NCI-H1436 (cell line): ENCODE measurements at regions not wholly inside any gene's neighbourhood (a gene's known extent, or its start where the extent isn't known, plus 50 kb on each side); places are given as distances from the start of the nearest gene placed in this dataset.

ENCODE experiments used
- DNase-seq: peaks from one replicate; lab custom pipeline; 2025; lab: John Stamatoyannopoulos, UW

DNA sequence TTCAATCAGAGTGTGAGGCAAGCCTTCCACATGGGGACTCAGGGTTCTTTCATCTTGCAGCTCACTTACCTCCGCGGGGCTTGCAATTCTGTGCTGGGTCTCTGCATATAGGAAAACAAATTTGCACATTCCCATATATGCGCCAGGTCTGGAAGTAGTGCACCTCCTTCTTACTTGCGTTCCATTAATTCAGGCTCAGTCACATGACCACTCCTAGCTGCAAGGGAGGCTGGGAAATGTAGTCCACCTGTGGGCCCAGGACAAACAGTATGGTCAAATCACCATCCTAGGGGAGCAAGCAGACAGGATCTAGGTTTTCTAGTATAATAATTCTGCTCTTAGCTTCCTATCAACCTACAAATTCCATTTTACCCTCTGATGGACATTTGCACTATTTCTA is 160.4 kb downstream of the AACS start:
- no peak for DNase-seq

DNA sequence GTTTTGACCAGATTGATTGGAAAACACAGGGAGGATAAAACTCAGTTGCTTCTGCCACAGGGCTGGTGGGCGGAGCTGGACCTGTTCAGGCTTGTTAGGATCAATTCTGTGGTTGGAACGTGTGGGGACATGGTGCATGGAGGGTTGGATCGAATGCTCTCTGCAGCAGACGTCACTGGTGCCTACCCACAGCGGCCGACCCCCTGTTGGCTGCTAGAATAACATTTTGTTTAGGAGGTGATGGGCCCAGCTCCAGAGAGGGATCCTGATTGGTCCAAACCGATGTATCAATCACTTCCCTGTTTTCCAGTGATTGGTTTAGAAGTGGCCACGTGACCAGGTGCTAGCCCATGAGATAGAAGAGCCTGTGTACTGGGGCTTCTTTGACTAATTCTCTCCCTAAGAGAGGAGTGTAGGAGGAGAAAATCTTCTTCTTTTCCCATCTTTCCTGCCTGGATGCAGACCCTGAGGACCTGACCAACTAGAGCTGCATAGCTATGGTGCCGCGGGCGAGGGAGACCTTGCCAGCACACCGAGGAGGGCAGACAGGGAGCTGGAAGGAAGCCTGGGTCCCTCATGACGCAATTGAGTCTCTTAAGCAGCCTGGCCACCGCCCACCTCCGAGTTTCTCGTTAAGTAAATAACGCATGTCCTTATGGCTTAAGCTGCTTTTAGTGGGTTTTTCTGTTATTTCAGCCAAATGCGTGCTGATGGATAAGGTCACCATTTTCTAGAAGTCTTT is 163.5 kb downstream of the AACS start:
- no peak for DNase-seq

DNA sequence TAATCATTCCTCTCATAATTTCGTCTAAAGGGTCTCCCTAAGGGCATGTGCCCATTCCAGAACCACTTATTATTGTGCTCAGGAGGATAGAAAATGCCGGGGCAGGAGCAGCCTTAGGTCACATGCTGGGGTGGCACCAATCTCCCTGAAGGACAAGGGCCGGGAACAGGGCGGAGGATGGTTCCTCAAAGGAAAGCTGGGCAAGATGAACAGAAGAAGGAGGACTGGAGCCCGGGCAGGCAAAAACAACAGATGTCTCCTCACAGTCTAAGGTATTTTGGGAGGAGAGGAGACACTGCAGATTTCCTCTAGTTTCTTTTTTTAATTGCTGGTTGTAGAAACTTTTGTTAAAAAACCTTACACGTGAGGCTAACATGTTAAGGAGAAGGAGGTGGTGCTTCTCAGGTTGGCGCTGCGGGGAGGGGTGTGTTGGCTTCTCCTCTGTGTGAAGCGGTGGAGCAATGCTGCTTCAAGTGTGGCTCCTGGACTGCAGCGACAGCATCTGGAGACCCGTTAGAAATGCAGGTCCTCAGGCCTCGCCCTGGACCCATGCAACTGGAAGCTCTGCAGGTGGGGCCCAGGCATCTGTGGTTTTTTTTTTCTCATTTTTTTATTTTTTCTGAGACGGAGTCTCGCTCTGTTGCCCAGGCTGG is 164.8 kb downstream of the AACS start:
- DNase-seq: no peak

DNA sequence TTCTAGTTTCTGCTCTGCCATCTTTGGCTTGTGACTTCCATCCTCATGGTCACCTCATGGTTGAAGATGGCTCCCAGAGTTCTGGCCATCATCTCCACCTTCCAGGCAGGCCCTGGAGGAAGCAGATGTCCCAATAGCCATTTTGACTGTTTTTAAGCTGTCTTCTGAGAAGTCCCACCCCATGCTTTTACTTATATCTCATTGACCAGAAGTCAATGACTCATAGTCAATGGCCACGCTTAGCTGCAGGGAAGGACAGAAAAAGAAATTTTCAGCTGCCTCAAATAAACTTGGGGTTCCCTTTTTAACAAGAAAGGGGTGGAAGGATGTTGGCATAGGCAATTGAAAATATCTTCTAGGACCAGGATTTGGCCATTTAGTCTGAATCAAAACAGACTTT is 168.1 kb downstream of the AACS start:
- no peak for DNase-seq

DNA sequence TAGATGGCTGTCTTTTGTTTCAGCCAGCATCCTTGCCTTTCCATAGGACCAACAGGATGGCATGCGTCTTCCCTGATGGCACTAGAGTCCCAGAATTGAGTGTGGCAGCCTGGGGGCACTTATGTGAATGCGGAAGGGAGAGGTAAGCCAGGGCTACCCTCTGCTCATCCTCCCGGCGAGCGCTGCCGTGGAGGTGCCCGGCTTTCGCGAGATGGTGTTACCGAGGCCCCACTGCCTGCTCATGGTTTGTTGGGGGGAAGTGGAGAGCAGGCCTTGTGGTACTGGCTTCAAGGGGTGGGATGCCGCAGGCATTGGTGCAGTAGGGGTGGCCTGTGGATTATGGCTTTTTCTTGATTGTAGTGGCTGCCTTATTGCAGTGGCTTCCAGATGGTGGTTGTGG is 174.3 kb downstream of the AACS start:
- no peak for DNase-seq

DNA sequence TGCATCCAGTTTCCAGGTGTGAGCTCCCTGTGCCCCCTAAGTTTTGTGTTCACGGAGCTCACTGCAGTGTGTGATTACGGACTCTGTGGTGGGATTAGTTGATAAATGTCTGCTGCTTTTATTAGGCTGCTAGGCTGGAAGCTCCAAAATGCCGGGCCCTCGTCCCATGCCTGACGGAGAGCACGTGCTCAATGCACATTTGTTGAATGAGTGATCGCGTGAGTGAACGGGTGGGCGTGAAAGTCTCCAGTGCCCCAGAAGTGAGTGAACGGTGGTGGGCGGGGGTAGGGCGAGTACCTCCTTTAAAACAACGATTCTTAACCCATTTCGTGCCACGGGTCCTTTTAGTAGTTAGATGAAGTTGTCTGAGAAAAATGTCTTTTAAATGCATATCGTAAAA is 175.5 kb downstream of the AACS start:
- DNase-seq: no peak

DNA sequence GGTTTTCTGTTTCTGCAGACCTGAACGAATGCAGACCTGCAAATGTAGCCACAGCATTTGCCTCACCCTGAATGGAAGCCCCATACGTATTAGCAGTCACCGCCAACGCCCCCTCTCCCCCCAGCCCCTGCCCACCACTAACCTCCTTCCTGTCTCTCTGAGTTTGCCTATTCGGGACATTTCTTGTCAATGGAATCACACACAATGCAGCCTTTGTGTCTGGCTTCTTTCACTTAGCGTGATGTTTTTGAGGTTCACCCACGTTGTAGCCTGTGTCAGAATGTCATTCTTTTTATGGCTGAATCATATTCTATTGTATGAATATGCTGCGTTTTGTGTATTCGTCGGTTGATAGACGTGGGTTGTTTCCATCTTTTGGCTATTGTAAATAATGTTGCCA is 178.6 kb downstream of the AACS start:
- DNase-seq: no peak

DNA sequence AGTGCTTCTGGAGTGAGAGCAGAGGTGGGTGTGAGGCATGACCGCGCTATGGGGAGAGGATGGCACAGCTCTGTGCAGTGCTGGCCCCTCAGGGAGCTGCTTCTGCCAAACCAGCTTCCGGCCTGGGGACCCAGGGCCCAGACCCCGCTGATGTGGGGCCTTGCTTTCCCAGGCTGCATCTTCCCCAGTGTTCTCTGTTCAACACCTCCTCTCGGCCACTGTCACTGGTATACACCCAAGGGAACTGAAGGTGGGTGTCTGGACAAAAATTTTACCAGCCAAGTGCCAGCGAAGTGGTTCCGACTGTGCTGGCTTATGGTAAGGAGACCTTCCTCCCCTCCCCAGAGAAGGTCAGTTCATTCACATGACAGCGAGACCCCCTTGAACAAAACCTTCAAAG is 179.1 kb downstream of the AACS start:
- no peak for DNase-seq

DNA sequence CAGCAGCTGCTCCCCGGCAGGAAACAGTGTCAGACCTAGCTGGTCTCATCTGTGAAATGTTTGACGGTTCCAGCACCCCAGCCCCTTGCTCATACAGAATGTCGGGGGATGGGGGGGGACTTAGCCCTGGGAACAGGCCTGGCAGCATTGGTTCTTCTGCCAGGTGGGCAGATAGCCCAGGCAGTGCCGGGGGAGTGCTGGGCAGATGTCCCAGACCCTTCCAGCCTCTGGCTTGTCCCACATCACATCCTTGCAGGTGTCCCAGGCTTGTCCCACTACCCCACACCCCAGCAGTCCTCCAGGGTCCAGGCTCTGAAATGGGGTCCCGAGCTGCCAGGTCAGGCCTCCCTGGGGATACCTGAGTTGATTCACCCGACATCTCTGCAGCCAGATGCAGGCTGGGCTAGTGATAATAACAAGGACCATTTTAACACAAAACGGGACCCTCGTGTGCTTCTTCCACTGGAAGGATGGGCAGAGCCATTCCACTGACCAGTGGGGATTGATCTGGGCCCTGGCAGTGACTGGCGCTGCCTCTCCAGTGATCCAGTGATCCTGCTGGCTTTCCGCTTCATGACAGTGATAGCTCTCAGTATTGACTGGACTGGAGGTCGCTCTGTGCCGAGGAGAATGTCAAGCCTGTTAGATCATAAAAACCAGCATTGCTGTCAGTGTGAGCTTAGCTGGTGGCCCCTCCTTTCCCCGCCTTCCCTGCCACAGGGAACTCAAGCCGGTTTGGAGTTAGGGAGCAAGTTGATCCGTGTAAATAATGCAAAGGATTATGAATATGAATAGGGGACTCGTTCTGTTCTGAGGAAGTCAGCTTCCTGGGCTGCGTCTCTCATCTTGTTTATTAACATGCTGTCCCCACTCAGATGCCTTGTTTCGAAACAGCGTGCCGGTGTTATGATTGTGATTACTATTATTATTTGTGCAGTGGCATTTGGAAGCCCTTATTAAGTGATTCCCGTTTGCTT is 180.6 kb downstream of the AACS start:
- no peak for DNase-seq

DNA sequence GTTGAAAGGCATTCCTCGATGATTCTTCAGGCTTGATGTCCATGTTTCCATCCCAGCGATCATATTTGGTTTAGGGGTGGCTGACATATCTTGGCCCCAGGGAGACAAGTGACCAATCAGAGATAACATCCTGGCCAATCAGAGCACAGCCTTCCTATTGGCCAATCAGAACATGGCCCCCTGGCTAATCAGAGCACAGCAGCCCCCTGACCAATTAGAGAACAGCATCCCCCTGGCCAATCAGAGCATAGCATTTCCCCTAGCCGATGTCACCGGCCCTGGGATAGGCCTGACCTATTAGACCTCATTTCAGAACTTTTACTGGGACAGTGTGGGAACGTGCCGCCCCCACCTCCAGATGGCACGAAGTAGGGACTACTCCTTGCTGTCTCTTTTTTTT is 182.2 kb downstream of the AACS start:
- no peak for DNase-seq

DNA sequence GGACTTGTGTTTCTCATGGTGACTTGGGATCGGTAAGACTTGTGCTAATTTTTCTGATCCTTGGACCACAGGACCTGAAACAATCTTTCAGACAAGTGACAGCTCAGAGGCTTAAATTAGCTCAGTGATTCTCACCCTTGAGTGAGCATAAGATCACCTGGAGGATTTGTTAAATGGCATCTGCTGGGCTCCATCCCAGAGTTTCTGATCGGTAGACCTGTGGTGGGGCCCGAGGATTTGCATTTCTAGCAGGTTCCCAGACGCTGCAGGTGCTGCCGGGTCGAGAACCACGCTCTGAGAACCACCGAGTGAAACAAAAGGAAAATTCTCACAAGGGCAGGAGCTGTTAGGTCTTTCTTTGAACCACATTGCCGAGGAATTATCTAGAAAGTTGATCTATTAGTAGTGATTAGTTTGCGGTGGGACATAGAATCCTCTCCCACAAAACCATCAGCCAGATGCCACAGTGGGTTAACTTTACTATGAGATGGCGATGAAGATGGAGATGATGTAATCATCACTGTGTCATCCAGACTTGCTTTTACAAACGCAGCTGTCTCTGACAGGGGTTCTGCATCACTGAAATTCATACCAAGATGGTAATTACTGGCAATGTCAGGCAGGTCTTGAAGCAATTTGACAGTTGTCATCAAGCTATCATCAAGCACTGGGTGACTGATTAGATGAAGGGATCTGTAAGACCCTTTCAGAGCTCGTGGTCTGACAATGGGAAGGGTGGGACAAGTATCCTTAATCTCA is 184.0 kb downstream of the AACS start:
- DNase-seq: no peak

DNA sequence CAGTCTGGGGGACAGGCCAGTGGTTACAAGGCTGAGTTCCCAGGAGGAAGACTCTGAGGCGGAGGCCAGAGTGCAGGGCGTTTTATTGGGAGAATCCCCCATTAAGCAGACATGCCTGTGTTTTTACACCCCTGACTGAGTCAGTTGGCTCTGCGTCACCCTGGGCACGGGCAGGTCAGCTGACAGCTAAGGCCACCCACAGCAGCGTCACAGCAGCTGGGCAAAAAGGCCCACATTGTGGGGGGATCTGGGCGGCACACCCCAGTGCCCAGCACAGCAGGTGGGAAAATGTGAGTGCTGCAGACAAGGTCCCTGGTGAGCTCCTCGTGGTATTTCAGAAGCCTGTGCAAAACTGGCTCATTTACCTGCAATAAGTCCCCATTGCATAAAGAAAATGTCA is 184.7 kb downstream of the AACS start:
- DNase-seq: no peak

DNA sequence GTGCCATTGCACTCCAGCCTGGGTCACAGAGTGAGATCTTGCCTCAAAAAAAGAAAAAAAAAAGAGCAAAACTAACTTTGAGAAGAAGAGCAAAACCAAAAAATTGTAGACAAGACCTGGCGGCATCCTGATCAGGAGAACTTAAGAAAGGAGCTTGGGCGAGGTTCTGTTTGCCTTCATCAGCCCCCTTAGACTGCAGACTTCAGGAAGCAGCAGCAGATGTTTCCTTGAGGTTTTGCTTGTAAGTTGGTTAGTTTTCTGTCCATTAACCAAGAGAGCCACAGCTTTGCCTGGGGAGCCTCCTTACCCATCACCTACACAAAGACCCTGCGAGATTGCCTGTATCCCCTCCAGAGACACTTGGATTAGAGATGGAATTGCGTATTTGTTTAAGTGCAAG is 189.0 kb downstream of the AACS start:
- DNase-seq: no peak

DNA sequence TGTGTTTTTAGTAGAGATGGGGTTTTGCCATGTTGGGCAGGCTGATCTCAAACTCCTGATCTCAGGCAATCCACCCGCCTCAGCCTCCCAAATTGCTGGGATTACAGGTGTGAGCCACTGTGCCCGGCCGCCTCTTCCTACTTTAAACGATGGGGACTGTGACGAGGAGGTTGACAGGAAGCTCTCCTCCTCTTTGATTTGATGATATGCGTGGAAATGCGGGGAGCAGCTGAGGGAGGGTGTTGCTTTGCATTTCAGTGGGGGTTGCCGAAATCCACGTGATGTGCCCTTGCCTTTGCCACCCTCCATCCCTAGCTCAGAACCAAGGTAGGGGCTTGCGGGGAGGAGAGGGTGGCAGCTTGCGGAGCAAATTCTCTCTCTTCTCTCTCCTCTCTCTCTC is 189.6 kb downstream of the AACS start:
- DNase-seq: no peak

DNA sequence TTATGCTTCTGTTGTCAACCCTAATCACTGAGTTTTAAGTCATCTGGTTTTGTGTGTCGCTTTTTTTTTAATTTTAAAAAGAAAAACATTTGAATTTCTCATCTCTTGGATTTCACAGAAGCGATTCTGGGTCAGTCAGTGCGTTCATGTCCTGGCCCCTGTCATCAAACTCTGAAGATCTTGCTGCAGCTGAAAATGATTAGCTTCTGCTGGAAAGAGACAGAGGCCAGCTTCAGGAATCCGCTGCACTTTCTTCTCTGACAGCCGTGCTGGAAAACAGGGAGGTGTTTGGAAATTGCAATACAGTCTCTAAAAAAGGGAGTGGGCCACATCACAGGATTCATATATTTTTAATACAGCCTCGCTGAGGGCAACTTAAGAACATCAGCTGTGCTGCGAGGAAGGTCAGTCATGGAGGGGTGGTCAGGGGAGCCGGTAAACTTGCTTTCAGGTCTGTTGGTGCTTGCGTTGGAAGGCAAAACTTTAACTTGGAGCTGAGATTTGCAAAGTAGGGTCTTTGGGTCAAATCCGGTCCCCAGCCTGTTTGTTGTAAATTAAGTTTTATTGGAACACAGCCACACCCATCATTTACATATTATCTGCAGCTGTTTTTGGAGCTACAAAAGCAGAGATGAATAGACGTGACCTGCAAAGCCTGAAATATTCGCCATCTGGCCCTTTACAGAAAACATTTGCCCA is 190.8 kb downstream of the AACS start:
- no peak for DNase-seq

DNA sequence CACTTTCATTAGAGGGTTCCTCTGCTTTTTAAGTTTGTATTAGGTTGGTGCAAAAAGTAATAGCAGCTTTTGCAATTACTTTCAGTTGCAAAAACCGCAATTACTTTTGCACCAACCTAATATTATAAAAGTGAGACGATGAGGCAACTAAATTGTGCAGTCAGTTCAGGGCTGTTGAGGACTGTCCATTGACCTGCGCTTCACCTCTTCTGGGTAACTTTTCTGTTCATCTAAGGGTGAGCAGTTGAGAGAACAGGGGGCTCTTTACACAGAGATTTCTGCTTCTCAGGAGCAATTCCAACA is 191.3 kb downstream of the AACS start:
- DNase-seq: no peak

DNA sequence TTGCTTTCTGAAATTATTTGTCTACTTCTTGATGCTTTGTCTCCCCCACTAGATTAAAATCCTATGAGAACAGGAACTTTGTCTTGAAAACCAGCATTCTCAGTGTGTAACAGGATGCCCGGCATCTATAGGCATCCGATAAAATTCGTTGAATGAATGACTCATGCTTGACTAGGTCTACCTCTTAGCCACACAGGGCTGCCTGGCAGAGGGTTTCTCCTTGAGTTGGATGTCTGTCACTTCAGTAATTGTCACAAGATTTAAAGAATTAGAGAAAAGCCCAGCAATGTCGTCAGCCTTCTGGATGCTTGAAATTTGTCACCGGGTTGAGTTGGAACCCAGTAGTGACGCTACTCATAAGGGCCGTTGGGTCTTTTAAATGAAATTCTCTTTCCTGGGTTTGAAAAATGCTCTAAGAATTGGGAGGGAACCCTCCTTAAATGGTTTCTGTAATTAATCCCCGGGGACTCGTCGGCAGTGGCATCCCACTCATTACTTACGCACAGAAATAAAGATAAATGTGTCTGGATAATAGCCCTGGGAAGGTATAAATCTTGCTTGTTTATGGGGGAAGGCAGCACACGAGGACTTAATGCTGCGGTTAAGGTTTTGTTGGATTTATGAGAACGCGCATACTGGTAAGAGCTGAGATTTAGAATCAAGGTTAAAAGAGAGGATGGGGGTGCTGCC is 194.1 kb downstream of the AACS start:
- DNase-seq: no peak

DNA sequence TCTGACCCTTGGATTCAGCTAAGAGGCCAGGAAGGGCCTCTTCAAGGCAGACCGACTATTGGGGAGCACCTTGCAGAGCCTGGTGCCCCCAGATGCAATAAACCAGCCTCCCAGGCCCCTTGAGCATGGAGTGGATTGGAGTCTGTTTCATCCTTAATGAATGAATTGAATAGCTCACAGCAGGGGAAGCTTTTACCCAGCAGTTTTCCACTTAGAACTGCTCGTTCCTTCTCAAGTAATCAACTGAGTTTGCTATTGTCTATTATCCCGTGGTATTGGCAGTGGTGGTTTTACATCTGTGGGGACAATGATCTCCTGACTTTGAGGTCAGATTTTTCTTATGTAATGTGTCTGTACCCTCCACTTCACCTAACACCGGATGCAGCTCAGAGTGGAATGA is 197.6 kb downstream of the AACS start:
- DNase-seq: no peak

DNA sequence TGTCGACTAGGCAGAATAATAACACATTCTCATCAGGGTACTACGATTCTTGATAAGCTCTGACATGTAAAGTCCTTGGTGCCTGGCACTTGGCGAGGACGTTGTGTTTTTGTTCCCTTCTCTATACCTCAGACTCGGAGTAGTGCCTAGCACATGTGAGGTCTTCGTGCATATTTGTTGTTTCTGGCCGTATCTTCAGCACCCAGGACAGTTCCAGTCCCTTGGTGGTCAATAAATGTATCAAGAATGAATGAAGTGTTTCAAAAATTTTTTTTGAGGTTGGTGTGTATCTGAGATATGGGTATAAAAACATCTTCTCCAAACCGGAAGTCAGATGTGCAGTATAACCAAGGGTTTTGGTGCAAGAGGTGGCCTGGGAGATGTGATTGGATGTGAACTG is 198.2 kb downstream of the AACS start:
- no peak for DNase-seq

DNA sequence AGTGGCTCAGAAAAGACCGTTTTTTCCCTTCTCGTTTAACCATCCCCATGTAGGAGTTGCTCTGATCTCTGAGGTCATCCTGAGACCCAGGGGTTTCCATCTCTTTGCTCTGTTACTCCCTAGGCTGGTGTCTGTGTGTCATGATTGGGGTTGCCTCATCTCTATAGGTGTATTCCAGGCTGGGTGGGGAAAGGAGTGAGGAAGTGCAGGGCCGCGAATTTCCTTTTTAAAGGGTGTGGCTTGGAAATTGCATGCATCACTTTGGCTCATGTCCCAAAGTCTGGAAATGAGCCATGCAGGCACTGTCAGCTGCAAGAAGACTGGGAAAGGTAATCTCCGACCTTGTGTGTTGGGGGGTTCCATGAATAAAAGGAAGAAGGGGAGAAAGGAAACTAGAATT is 201.9 kb downstream of the AACS start:
- DNase-seq: no peak

DNA sequence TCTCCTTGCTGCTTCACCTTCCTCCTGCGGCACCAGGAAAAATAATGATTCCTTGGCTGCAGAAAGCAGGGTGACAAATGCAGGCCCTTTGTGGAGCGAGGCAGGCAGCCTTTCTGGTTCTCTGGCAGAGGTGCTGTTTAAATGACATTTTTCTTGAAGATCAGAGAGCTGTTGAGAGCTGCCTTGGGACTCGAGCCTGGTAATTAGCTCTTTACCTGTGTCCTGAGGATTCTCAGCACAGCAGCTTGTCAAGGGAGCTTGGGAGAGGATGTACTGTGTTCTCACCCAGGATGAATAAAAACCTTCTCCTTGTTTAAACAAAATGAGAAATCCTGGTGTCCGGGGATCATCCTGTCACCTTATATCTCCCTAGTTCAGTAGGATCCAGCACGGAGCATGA is 204.0 kb downstream of the AACS start:
- DNase-seq: no peak
